ENCODE measurements at regions not wholly inside any gene's neighbourhood (a gene's known extent, or its start where the extent isn't known, plus 50 kb on each side); places are given as distances from the start of the nearest gene placed in this dataset.

GRCh38 chr15:85960381-85960780 is 119.3 kb upstream of the AGBL1 start:
- TF ChIP-seq CTCF (IDR thresholded peaks at IDR 0.05) = no peak
- TF ChIP-seq EZH2 (IDR thresholded peaks at IDR 0.05; ENCODE audit: borderline replicate concordance, insufficient read depth, low read depth, low read length, poor library complexity, severe bottlenecking) = no peak

All from B cell (primary cell).